ENCODE measurements at regions not wholly inside any gene's neighbourhood (a gene's known extent, or its start where the extent isn't known, plus 50 kb on each side); places are given as distances from the start of the nearest gene placed in this dataset.
"Not testable (repeated sequence)": the region's sequence is repeated elsewhere in the genome, so short reads cannot be mapped to it uniquely, and the experiment has no call there.

- not testable (repeated sequence) for DNase-seq (ENCODE audit: low read depth)
Observed at GRCh38 chr2:87431051-87431450, 316.8 kb upstream of the PLGLB2 start.

GRCh38 chr2:87432711-87433453, 315.0 kb upstream of the PLGLB2 start:
- not testable (repeated sequence) for DNase-seq (ENCODE audit: low read depth)

GRCh38 chr2:87436007-87436406, 311.9 kb upstream of the PLGLB2 start:
- not testable (repeated sequence) for DNase-seq (ENCODE audit: low read depth)

GRCh38 chr2:87437701-87438260, 310.1 kb upstream of the PLGLB2 start:
- DNase-seq (ENCODE audit: low read depth) = not testable (repeated sequence)

GRCh38 chr2:87438780-87439454, 309.0 kb upstream of the PLGLB2 start:
- DNase-seq (ENCODE audit: low read depth) = not testable (repeated sequence)

- DNase-seq (ENCODE audit: low read depth) = not testable (repeated sequence)
Observed at GRCh38 chr2:87439617-87440204, 308.2 kb upstream of the PLGLB2 start.

GRCh38 chr2:87440650-87441049, 307.2 kb upstream of the PLGLB2 start:
- DNase-seq (ENCODE audit: low read depth) = not testable (repeated sequence)

GRCh38 chr2:87441375-87441774, 306.5 kb upstream of the PLGLB2 start:
- DNase-seq (ENCODE audit: low read depth) = not testable (repeated sequence)

- not testable (repeated sequence) for DNase-seq (ENCODE audit: low read depth)
Observed at GRCh38 chr2:87442983-87443577, 304.8 kb upstream of the PLGLB2 start.

- not testable (repeated sequence) for DNase-seq (ENCODE audit: low read depth)
Observed at GRCh38 chr2:87444951-87445350, 302.9 kb upstream of the PLGLB2 start.

- not testable (repeated sequence) for DNase-seq (ENCODE audit: low read depth)
Observed at GRCh38 chr2:87445613-87446312, 302.1 kb upstream of the PLGLB2 start.

- not testable (repeated sequence) for DNase-seq (ENCODE audit: low read depth)
Observed at GRCh38 chr2:87446313-87446696, 301.6 kb upstream of the PLGLB2 start.

GRCh38 chr2:87449462-87449980, 298.4 kb upstream of the PLGLB2 start:
- DNase-seq (ENCODE audit: low read depth) = not testable (repeated sequence)

GRCh38 chr2:87452193-87452592, 295.7 kb upstream of the PLGLB2 start:
- not testable (repeated sequence) for DNase-seq (ENCODE audit: low read depth)

GRCh38 chr2:87452861-87453260, 295.0 kb upstream of the PLGLB2 start:
- DNase-seq (ENCODE audit: low read depth) = not testable (repeated sequence)

- not testable (repeated sequence) for DNase-seq (ENCODE audit: low read depth)
Observed at GRCh38 chr2:87453965-87454364, 293.9 kb upstream of the PLGLB2 start.

- not testable (repeated sequence) for DNase-seq (ENCODE audit: low read depth)
Observed at GRCh38 chr2:87454421-87454820, 293.5 kb upstream of the PLGLB2 start.

- not testable (repeated sequence) for DNase-seq (ENCODE audit: low read depth)
Observed at GRCh38 chr2:87455209-87455853, 292.6 kb upstream of the PLGLB2 start.

- DNase-seq (ENCODE audit: low read depth) = not testable (repeated sequence)
Observed at GRCh38 chr2:87455854-87456249, 292.0 kb upstream of the PLGLB2 start.

GRCh38 chr2:87456477-87457128, 291.3 kb upstream of the PLGLB2 start:
- not testable (repeated sequence) for DNase-seq (ENCODE audit: low read depth)

Measured in activated T-cell treated with anti-CD3 and anti-CD28 coated beads for 24 hours (primary cell).